ENCODE measurements at regions not wholly inside any gene's neighbourhood (a gene's known extent, or its start where the extent isn't known, plus 50 kb on each side); places are given as distances from the start of the nearest gene placed in this dataset.

DNA sequence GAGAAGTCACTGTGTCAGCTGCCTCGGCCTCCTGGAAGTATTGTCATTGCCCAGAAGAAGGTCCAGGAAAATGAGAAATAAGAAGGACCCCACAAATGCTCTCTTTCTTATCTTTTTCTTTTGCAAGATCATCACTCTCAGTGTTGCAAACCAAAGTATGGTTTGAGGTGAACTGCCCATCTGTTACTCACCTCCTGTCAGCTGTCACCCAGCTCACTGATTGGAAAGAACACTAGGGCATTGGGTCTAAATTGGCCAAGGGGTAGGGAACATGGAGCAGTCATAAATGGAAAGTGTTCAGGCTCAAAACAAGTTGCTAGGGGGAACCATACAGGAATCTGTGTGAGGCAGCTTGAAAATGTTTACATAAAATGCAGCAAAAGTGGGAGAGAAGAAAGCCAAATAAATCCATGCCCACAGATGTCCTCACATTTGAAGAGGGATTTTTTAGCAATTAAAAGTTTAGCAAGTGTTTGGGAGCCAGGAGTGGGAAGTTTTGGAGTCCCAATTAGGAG is 431.2 kb upstream of the THBS1 start (continued):
- TF ChIP-seq, protein P1, sequence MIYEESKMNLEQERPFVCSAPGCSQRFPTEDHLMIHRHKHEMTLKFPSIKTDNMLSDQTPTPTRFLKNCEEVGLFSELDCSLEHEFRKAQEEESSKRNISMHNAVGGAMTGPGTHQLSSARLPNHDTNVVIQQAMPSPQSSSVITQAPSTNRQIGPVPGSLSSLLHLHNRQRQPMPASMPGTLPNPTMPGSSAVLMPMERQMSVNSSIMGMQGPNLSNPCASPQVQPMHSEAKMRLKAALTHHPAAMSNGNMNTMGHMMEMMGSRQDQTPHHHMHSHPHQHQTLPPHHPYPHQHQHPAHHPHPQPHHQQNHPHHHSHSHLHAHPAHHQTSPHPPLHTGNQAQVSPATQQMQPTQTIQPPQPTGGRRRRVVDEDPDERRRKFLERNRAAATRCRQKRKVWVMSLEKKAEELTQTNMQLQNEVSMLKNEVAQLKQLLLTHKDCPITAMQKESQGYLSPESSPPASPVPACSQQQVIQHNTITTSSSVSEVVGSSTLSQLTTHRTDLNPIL (CRISPR knock-in tag; IDR thresholded peaks at IDR 0.05; ENCODE audit: low read depth): no peak
- TF ChIP-seq ZNF70 (CRISPR knock-in tag; IDR thresholded peaks at IDR 0.05) (no peak), RARB (CRISPR knock-in tag; IDR thresholded peaks at IDR 0.05) (no peak), OSR1 (CRISPR knock-in tag; IDR thresholded peaks at IDR 0.05) (no peak), ISL1 (CRISPR knock-in tag; IDR thresholded peaks at IDR 0.05) (no peak)
- TF ChIP-seq, protein P2, sequence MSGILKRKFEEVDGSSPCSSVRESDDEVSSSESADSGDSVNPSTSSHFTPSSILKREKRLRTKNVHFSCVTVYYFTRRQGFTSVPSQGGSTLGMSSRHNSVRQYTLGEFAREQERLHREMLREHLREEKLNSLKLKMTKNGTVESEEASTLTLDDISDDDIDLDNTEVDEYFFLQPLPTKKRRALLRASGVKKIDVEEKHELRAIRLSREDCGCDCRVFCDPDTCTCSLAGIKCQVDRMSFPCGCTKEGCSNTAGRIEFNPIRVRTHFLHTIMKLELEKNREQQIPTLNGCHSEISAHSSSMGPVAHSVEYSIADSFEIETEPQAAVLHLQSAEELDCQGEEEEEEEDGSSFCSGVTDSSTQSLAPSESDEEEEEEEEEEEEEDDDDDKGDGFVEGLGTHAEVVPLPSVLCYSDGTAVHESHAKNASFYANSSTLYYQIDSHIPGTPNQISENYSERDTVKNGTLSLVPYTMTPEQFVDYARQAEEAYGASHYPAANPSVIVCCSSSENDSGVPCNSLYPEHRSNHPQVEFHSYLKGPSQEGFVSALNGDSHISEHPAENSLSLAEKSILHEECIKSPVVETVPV (CRISPR knock-in tag; IDR thresholded peaks at IDR 0.05): no peak

DNA sequence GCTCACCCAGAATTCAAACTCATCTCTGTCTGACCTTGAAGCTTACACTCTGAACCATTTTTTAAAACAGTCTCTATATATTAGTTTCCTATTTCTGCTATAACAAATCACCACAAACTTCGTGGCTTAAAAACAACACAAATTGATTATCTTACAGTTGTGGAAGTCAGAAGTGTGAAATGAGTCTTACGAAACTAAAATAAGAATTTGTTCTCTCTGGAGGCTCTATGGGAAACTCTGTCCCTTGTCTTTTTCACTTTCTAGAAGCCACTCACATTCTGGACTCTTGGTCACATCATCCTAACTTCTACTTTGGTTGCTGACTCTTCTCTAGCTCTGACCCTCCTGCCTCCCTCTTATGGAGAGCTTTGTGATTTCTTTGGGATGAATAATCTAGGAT is 429.3 kb upstream of the THBS1 start:
- TF ChIP-seq CSDC2 (CRISPR knock-in tag; IDR thresholded peaks at IDR 0.05) (no peak), ZNF8 (CRISPR knock-in tag; IDR thresholded peaks at IDR 0.05) (no peak), ZNF70 (CRISPR knock-in tag; IDR thresholded peaks at IDR 0.05) (no peak), ZFP3 (CRISPR knock-in tag; IDR thresholded peaks at IDR 0.05) (no peak), OSR1 (CRISPR knock-in tag; IDR thresholded peaks at IDR 0.05) (no peak)
- TF ChIP-seq, protein P1 (CRISPR knock-in tag; IDR thresholded peaks at IDR 0.05; ENCODE audit: low read depth): no peak
- no peak for ATAC-seq

GRCh38 chr15:39153058-39153714 is 427.7 kb upstream of the THBS1 start:
- no peak for ATAC-seq
- TF ChIP-seq ZNF565 (CRISPR knock-in tag; conservative IDR thresholded peaks at IDR 0.05; ENCODE audit: low read depth) (no peak), POU6F1 (CRISPR knock-in tag; IDR thresholded peaks at IDR 0.05; ENCODE audit: borderline replicate concordance, low read depth) (no peak), OSR1 (CRISPR knock-in tag; IDR thresholded peaks at IDR 0.05) (no peak), CSDC2 (CRISPR knock-in tag; IDR thresholded peaks at IDR 0.05) (no peak), ZFP3 (CRISPR knock-in tag; IDR thresholded peaks at IDR 0.05) (no peak), GLIS3 (CRISPR knock-in tag; IDR thresholded peaks at IDR 0.05) (no peak), SNAI2 (CRISPR knock-in tag; IDR thresholded peaks at IDR 0.05) (no peak)

DNA sequence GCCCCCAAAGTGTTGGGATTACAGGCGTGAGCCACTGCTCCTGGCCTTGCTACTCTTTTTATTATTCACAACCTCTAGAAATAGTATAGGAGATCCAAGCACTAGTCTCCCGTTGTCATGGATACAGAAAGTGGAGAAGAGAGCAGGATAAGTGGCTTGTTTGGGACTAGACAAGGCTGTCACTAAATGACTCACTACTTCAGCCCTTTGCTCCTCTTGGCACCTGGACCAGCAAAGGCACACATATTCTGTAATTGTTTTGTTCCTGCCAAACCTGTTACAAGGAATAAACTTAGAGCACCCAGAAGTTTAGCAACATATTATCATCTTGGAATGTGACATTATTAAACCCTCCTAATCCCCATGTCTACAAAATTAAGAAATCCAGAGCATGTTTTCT is 427.2 kb upstream of the THBS1 start:
- TF ChIP-seq, protein P3, sequence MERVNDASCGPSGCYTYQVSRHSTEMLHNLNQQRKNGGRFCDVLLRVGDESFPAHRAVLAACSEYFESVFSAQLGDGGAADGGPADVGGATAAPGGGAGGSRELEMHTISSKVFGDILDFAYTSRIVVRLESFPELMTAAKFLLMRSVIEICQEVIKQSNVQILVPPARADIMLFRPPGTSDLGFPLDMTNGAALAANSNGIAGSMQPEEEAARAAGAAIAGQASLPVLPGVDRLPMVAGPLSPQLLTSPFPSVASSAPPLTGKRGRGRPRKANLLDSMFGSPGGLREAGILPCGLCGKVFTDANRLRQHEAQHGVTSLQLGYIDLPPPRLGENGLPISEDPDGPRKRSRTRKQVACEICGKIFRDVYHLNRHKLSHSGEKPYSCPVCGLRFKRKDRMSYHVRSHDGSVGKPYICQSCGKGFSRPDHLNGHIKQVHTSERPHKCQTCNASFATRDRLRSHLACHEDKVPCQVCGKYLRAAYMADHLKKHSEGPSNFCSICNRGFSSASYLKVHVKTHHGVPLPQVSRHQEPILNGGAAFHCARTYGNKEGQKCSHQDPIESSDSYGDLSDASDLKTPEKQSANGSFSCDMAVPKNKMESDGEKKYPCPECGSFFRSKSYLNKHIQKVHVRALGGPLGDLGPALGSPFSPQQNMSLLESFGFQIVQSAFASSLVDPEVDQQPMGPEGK (CRISPR knock-in tag; IDR thresholded peaks at IDR 0.05; ENCODE audit: borderline replicate concordance): no peak
- TF ChIP-seq SNAI2 (CRISPR knock-in tag; IDR thresholded peaks at IDR 0.05): no peak
- no peak for TF ChIP-seq ZNF70 (CRISPR knock-in tag; IDR thresholded peaks at IDR 0.05)
- TF ChIP-seq POU6F1 (CRISPR knock-in tag; IDR thresholded peaks at IDR 0.05; ENCODE audit: borderline replicate concordance, low read depth): no peak
- TF ChIP-seq OSR1 (CRISPR knock-in tag; IDR thresholded peaks at IDR 0.05): no peak
- TF ChIP-seq, protein P1 (CRISPR knock-in tag; IDR thresholded peaks at IDR 0.05; ENCODE audit: low read depth): no peak
- TF ChIP-seq, protein P4, sequence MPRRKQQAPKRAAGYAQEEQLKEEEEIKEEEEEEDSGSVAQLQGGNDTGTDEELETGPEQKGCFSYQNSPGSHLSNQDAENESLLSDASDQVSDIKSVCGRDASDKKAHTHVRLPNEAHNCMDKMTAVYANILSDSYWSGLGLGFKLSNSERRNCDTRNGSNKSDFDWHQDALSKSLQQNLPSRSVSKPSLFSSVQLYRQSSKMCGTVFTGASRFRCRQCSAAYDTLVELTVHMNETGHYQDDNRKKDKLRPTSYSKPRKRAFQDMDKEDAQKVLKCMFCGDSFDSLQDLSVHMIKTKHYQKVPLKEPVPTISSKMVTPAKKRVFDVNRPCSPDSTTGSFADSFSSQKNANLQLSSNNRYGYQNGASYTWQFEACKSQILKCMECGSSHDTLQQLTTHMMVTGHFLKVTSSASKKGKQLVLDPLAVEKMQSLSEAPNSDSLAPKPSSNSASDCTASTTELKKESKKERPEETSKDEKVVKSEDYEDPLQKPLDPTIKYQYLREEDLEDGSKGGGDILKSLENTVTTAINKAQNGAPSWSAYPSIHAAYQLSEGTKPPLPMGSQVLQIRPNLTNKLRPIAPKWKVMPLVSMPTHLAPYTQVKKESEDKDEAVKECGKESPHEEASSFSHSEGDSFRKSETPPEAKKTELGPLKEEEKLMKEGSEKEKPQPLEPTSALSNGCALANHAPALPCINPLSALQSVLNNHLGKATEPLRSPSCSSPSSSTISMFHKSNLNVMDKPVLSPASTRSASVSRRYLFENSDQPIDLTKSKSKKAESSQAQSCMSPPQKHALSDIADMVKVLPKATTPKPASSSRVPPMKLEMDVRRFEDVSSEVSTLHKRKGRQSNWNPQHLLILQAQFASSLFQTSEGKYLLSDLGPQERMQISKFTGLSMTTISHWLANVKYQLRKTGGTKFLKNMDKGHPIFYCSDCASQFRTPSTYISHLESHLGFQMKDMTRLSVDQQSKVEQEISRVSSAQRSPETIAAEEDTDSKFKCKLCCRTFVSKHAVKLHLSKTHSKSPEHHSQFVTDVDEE (CRISPR knock-in tag; IDR thresholded peaks at IDR 0.05): no peak
- no peak for ATAC-seq
